Gastroesophageal sphincter (tissue), 3 donors: ENCODE measurements at regions not wholly inside any gene's neighbourhood (a gene's known extent, or its start where the extent isn't known, plus 50 kb on each side); places are given as distances from the start of the nearest gene placed in this dataset.

Experiments used
- EP300 ChIP-seq: sonication (generic); formaldehyde crosslinking; IDR thresholded peaks from one replicate; pipeline ENCODE4 v1.6.1; 2017; ENCODE audit warnings: antibody characterized with exemption, mild to moderate bottlenecking
- POLR2A ChIP-seq, 2 donors: fragments of 450-650 bp; IDR thresholded peaks; one replicate each; pipeline ENCODE4 v1.6.1; 2017; ENCODE audit warnings: antibody characterized with exemption in 2 of 2, mild to moderate bottlenecking in 2 of 2, moderate library complexity in 1 of 2
- POLR2AphosphoS5 ChIP-seq: sonication (generic); formaldehyde crosslinking; IDR thresholded peaks from one replicate; pipeline ENCODE4 v1.6.1; 2017; ENCODE audit warnings: antibody characterized with exemption
- TF ChIP-seq, protein P1 (sequence below), 4 experiments: fragments of 200-600 bp in 2 of 4; fragments of 450-650 bp in 2 of 4; sonication (generic) in 1 of 4; IDR thresholded peaks; one replicate each; pipeline ENCODE4 v1.5.1; 2017 to 2019; ENCODE audit warnings: antibody characterized with exemption in 4 of 4, mild to moderate bottlenecking in 2 of 4, moderate library complexity in 2 of 4

DNA sequence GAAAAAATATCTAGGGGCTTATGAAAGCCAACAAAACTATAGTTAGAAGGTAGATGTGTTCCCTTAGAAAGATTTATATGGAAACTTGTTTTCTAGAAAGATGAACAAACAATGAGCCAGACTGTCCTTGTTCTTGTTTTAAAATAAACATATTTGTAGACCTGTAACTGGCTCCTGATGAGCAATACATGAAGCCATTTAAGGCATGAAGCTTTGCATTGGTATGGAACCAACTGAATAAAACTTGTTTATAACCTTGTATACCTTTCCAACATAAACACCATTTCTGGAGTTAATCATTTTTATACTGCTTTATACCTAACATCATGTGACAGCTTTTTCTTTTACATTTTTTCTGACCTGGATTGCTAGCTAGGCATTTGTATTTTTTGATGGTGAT lies 247.8 kb downstream of the PRL start:
- TF ChIP-seq, protein P1, sequence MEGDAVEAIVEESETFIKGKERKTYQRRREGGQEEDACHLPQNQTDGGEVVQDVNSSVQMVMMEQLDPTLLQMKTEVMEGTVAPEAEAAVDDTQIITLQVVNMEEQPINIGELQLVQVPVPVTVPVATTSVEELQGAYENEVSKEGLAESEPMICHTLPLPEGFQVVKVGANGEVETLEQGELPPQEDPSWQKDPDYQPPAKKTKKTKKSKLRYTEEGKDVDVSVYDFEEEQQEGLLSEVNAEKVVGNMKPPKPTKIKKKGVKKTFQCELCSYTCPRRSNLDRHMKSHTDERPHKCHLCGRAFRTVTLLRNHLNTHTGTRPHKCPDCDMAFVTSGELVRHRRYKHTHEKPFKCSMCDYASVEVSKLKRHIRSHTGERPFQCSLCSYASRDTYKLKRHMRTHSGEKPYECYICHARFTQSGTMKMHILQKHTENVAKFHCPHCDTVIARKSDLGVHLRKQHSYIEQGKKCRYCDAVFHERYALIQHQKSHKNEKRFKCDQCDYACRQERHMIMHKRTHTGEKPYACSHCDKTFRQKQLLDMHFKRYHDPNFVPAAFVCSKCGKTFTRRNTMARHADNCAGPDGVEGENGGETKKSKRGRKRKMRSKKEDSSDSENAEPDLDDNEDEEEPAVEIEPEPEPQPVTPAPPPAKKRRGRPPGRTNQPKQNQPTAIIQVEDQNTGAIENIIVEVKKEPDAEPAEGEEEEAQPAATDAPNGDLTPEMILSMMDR (IDR thresholded peaks at IDR 0.05), result no peak
- TF ChIP-seq EP300 (no peak), POLR2A (IDR thresholded peaks at IDR 0.05) (no peak), POLR2AphosphoS5 (no peak)
